HepG2 (cell line): ENCODE measurements at regions not wholly inside any gene's neighbourhood (a gene's known extent, or its start where the extent isn't known, plus 50 kb on each side); places are given as distances from the start of the nearest gene placed in this dataset.

Experiments used
- ATAC-seq: fragments of 200-7000 bp; cut with Tn5 transposase; 3 replicates; pipeline ENCODE4 v1.9.1; 2020; ENCODE audit warnings: mild to moderate bottlenecking, moderate library complexity
- BruUV-seq: library from RNA; stranded (reverse); fragments of 400-500 nt; replicated peaks from 2 replicates; lab custom pipeline; 2021; lab: Mats Ljungman, UMichigan
- CTCF ChIA-PET: fragments of 300-600 bp; formaldehyde crosslinking; extraction: SDS; loops from one replicate; lab custom pipeline; 2021; ENCODE audit warnings: low total read pairs, inconsistent platforms, low intra/inter-chr PET ratio; lab: Yijun Ruan, JAX
- POLR2A ChIA-PET: fragments of 350-600 bp; sonication (Branson Sonifier 250); formaldehyde crosslinking; loops from one replicate; lab custom pipeline; 2020; ENCODE audit warnings: antibody characterized with exemption, inconsistent platforms; lab: Yijun Ruan, JAX
- DNase-seq: peaks from one replicate; pipeline ENCODE4 v3.0.0-alpha.2; 2015; ENCODE audit warnings: low spot score
- FAIRE-seq: peaks from 3 replicates; lab custom pipeline; 2011; peaks lifted over from hg19 to GRCh38; lab: Jason Lieb, UNC
- H2AFZ ChIP-seq: one replicate; pipeline ENCODE4 v1.6.1; 2011; ENCODE audit warnings: low read length, inconsistent platforms
- H3K27ac ChIP-seq: fragments of 300-600 bp; 3 replicates; pipeline ENCODE4 v1.8.0; 2011; ENCODE audit warnings: mixed run types, mild to moderate bottlenecking, mixed read lengths, low read length, inconsistent platforms; ENCODE audit not compliant: insufficient read depth; ENCODE audit errors: extremely low read length
- H3K27me3 ChIP-seq, 2 experiments: fragments of 200-600 bp in 1 of 2; 2 replicates in 1 of 2; 3 replicates in 1 of 2; pipeline versions ENCODE4 v1.6.0 to v1.8.0; 2011; ENCODE audit warnings: low read length in 2 of 2, mild to moderate bottlenecking in 2 of 2, moderate library complexity in 2 of 2, inconsistent platforms in 1 of 2; ENCODE audit not compliant: insufficient read depth in 2 of 2, control insufficient read depth in 1 of 2
- H3K36me3 ChIP-seq, 2 experiments: fragments of 200-600 bp in 1 of 2; replicated peaks in 1 of 2; 2 replicates in 1 of 2; 3 replicates in 1 of 2; pipeline versions ENCODE4 v1.5.1 to v1.8.0; 2011; ENCODE audit warnings: low read length in 2 of 2, inconsistent platforms in 1 of 2; ENCODE audit not compliant: insufficient read depth in 2 of 2, control insufficient read depth in 1 of 2
- H3K4me1 ChIP-seq: 2 replicates; pipeline ENCODE4 v1.5.1; 2012; ENCODE audit warnings: low read length, inconsistent platforms; ENCODE audit not compliant: insufficient read depth
- H3K4me2 ChIP-seq: 2 replicates; pipeline ENCODE4 v1.6.0; 2011; ENCODE audit warnings: low read depth, low read length, inconsistent platforms
- H3K4me3 ChIP-seq, 3 experiments: fragments of 200-600 bp in 1 of 3; sonication (generic), shearing (Covaris generic) in 1 of 3; replicated peaks in 1 of 3; 2 replicates each; pipeline ENCODE4 v1.5.1; 2011 to 2016; ENCODE audit warnings: low read length in 3 of 3, inconsistent platforms in 2 of 3, low read depth in 2 of 3, mild to moderate bottlenecking in 2 of 3, control low read depth in 1 of 3, mixed read lengths in 1 of 3; ENCODE audit not compliant: insufficient read depth in 1 of 3
- H3K79me2 ChIP-seq: one replicate; pipeline ENCODE4 v1.6.1; 2011; ENCODE audit warnings: low read length, inconsistent platforms; ENCODE audit not compliant: insufficient read depth
- H3K9ac ChIP-seq: 2 replicates; pipeline ENCODE4 v1.6.0; 2011; ENCODE audit warnings: mild to moderate bottlenecking, low read depth, low read length, inconsistent platforms; ENCODE audit not compliant: insufficient read depth
- H3K9me3 ChIP-seq: 2 replicates; pipeline ENCODE4 v1.5.1; 2012; ENCODE audit warnings: mild to moderate bottlenecking, low read length
- H4K20me1 ChIP-seq: 2 replicates; pipeline ENCODE4 v1.6.0; 2011; ENCODE audit warnings: inconsistent platforms, mild to moderate bottlenecking, low read length, moderate library complexity; ENCODE audit not compliant: insufficient read depth
- EED ChIP-seq: sonication (generic); formaldehyde crosslinking; IDR thresholded peaks from 2 replicates; pipeline ENCODE4 v1.5.0; 2020; ENCODE audit warnings: mild to moderate bottlenecking, missing genetic modification reagents
- PHB2 ChIP-seq: fragments of 450-650 bp; IDR thresholded peaks from 2 replicates; pipeline ENCODE4 v1.6.1; 2018; ENCODE audit not compliant: partially characterized antibody
- PPARG ChIP-seq: conservative IDR thresholded peaks from 2 replicates; pipeline ENCODE4 v1.6.1; 2016; ENCODE audit warnings: missing biosample characterization, missing genetic modification reagents
- RARA ChIP-seq: IDR thresholded peaks from 2 replicates; pipeline ENCODE4 v1.6.1; 2016; ENCODE audit warnings: missing genetic modification reagents, missing compliant biosample characterization
- ZBTB1 ChIP-seq: sonication (generic); formaldehyde crosslinking; IDR thresholded peaks from 2 replicates; pipeline ENCODE4 v1.4.0; 2020; ENCODE audit warnings: missing genetic modification reagents, borderline replicate concordance
- ZFY ChIP-seq: sonication (generic); formaldehyde crosslinking; IDR thresholded peaks from 2 replicates; pipeline ENCODE4 v1.4.0; 2020; ENCODE audit warnings: missing genetic modification reagents
- ZNF326 ChIP-seq: sonication (generic); formaldehyde crosslinking; IDR thresholded peaks from 2 replicates; pipeline ENCODE4 v1.4.0; 2020; ENCODE audit warnings: missing genetic modification reagents, borderline replicate concordance
- ZNF468 ChIP-seq: sonication (generic); formaldehyde crosslinking; IDR thresholded peaks from 2 replicates; pipeline ENCODE4 v1.8.0; 2022; ENCODE audit warnings: mild to moderate bottlenecking, moderate library complexity, missing genetic modification reagents
- ZNF740 ChIP-seq: sonication (generic); formaldehyde crosslinking; IDR thresholded peaks from 2 replicates; pipeline ENCODE4 v1.4.0; 2020; ENCODE audit warnings: missing genetic modification reagents
- ZNF746 ChIP-seq: sonication (generic); formaldehyde crosslinking; IDR thresholded peaks from 2 replicates; pipeline ENCODE4 v1.8.0; 2022; ENCODE audit warnings: mild to moderate bottlenecking, missing genetic modification reagents
- WGBS: methylation state at CpG from one replicate; pipeline ENCODE4 v1.1.6; 2017; ENCODE audit warnings: low lambda C conversion rate; 5-methylcytosine and 5-hydroxymethylcytosine counted together
- in situ Hi-C: cut with HindIII; loops from 2 replicates; pipeline ENCODE4 v1.10.0; 2017; ENCODE audit warnings: low pct_unique_long_range_greater_than_20kb; ENCODE audit not compliant: extremely low pct_ligation_motif_present
- intact Hi-C: fragments of 100-400 bp; cut with micrococcal nuclease; formaldehyde crosslinking; loops from one replicate; pipeline ENCODE4 v1.10.0; 2022; ENCODE audit not compliant: unreplicated experiment
- TF ChIP-seq, protein P1 (sequence below): sonication (generic); formaldehyde crosslinking; IDR thresholded peaks from 2 replicates; pipeline ENCODE4 v1.4.0; 2020; ENCODE audit warnings: missing genetic modification reagents
- TF ChIP-seq, protein P2 (sequence below): sonication (generic); formaldehyde crosslinking; IDR thresholded peaks from 2 replicates; pipeline ENCODE4 v1.4.0; 2020; ENCODE audit warnings: mild to moderate bottlenecking, low read depth, missing genetic modification reagents
- TF ChIP-seq, protein P3 (sequence below): sonication (generic); formaldehyde crosslinking; IDR thresholded peaks from 2 replicates; pipeline ENCODE4 v1.4.0; 2020; ENCODE audit warnings: missing genetic modification reagents

- H2AFZ ChIP-seq: no peak overlapping the region
- no TSS peak for BruUV-seq
- no peaks in the 10 kb centered on the region for H3K36me3 ChIP-seq
- ATAC-seq (no peak), FAIRE-seq (no peak), DNase-seq (no peak)
- no peak overlapping the region for H3K27ac ChIP-seq
- H3K4me1 ChIP-seq: no peaks in the 10 kb centered on the region
- H3K4me3 ChIP-seq: no peak overlapping the region
- no peaks in the 10 kb centered on the region for H3K79me2 ChIP-seq
- peaks cover 9% of the 10 kb centered on the region for H3K9me3 ChIP-seq
- TF ChIP-seq PPARG (CRISPR knock-in tag) (no peak), ZNF326 (CRISPR knock-in tag) (no peak)
- 4% methylated on average over 2 of the region's 2 CpGs for WGBS
- H3K9ac ChIP-seq: no peak overlapping the region
- in situ Hi-C loops (no loop called here), intact Hi-C loops (no loop called here)
- no peaks in the 10 kb centered on the region for H3K27me3 ChIP-seq
- ChIA-PET CTCF (no interaction called here), POLR2A (no interaction called here)
- H3K4me2 ChIP-seq: no peak overlapping the region
- no peaks in the 10 kb centered on the region for H4K20me1 ChIP-seq
These were observed 179.3 kb downstream of the RPL10L start for GRCh38 chr14:46472261-46472660.

DNA sequence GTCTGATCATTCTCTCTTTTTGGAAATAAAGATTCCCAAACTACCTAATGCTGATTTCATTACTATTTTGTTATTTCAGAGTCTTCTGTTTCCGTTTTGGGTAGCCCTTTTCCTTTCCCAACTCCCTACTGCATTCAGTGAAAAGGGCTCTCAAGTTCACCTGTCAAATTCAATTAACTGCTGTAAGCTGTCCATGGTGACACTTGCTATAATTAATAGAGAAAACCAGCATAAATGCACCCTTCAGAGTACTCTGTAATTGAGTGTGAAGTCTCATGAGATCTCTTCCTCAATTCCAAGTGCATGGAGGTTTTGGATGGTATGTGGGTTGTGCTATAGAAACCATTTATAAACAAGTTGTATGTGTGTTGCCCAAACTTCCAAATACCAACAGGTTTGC is 187.2 kb downstream of the RPL10L start:
- in situ Hi-C loops: no loop called here
- peaks cover 37% of the 10 kb centered on the region for H3K9me3 ChIP-seq
- no TSS peak for BruUV-seq
- CTCF ChIA-PET: no interaction called here
- no peak overlapping the region for H3K9ac ChIP-seq
- no peak for DNase-seq
- intact Hi-C loops: loop anchor here (5.0 kb wide), 1 partner anchor 1017 kb away; no protein-coding TSS in a partner anchor
- no peak overlapping the region for H3K27ac ChIP-seq
- FAIRE-seq: no peak
- WGBS: 0% methylated on average over 1 of the region's 1 CpG
- no peak overlapping the region for H2AFZ ChIP-seq
- H3K4me3 ChIP-seq: no peak overlapping the region
- no peaks in the 10 kb centered on the region for H3K27me3 ChIP-seq
- no peaks in the 10 kb centered on the region for H3K79me2 ChIP-seq
- POLR2A ChIA-PET: no interaction called here
- H3K4me2 ChIP-seq: no peak overlapping the region
- H3K36me3 ChIP-seq: no peaks in the 10 kb centered on the region
- no peak for ATAC-seq
- no peaks in the 10 kb centered on the region for H3K4me1 ChIP-seq
- no peaks in the 10 kb centered on the region for H4K20me1 ChIP-seq
- TF ChIP-seq ZNF746 (CRISPR knock-in tag): no peak
- TF ChIP-seq, protein P1, sequence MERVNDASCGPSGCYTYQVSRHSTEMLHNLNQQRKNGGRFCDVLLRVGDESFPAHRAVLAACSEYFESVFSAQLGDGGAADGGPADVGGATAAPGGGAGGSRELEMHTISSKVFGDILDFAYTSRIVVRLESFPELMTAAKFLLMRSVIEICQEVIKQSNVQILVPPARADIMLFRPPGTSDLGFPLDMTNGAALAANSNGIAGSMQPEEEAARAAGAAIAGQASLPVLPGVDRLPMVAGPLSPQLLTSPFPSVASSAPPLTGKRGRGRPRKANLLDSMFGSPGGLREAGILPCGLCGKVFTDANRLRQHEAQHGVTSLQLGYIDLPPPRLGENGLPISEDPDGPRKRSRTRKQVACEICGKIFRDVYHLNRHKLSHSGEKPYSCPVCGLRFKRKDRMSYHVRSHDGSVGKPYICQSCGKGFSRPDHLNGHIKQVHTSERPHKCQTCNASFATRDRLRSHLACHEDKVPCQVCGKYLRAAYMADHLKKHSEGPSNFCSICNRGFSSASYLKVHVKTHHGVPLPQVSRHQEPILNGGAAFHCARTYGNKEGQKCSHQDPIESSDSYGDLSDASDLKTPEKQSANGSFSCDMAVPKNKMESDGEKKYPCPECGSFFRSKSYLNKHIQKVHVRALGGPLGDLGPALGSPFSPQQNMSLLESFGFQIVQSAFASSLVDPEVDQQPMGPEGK: no peak
- no peak for TF ChIP-seq ZFY (CRISPR knock-in tag)
- TF ChIP-seq EED (CRISPR knock-in tag): no peak
- no peak for TF ChIP-seq ZBTB1 (CRISPR knock-in tag)
- no peak for TF ChIP-seq ZNF740 (CRISPR knock-in tag)
- TF ChIP-seq, protein P2, sequence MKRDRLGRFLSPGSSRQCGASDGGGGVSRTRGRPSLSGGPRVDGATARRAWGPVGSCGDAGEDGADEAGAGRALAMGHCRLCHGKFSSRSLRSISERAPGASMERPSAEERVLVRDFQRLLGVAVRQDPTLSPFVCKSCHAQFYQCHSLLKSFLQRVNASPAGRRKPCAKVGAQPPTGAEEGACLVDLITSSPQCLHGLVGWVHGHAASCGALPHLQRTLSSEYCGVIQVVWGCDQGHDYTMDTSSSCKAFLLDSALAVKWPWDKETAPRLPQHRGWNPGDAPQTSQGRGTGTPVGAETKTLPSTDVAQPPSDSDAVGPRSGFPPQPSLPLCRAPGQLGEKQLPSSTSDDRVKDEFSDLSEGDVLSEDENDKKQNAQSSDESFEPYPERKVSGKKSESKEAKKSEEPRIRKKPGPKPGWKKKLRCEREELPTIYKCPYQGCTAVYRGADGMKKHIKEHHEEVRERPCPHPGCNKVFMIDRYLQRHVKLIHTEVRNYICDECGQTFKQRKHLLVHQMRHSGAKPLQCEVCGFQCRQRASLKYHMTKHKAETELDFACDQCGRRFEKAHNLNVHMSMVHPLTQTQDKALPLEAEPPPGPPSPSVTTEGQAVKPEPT (CRISPR knock-in tag): no peak
- TF ChIP-seq PHB2: no peak
- TF ChIP-seq RARA: no peak
- no peak for TF ChIP-seq ZNF468 (CRISPR knock-in tag)
- TF ChIP-seq, protein P3, sequence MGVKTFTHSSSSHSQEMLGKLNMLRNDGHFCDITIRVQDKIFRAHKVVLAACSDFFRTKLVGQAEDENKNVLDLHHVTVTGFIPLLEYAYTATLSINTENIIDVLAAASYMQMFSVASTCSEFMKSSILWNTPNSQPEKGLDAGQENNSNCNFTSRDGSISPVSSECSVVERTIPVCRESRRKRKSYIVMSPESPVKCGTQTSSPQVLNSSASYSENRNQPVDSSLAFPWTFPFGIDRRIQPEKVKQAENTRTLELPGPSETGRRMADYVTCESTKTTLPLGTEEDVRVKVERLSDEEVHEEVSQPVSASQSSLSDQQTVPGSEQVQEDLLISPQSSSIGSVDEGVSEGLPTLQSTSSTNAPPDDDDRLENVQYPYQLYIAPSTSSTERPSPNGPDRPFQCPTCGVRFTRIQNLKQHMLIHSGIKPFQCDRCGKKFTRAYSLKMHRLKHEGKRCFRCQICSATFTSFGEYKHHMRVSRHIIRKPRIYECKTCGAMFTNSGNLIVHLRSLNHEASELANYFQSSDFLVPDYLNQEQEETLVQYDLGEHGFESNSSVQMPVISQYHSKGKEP (CRISPR knock-in tag): no peak
